22Rv1 (cell line): ENCODE measurements at regions not wholly inside any gene's neighbourhood (a gene's known extent, or its start where the extent isn't known, plus 50 kb on each side); places are given as distances from the start of the nearest gene placed in this dataset.

Experiments used
- CTCF ChIP-seq: fragments of 450-650 bp; IDR thresholded peaks from 2 replicates; pipeline ENCODE4 v1.5.1; 2017; ENCODE audit warnings: mild to moderate bottlenecking
- ZFX ChIP-seq: fragments of 450-650 bp; IDR thresholded peaks from 2 replicates; pipeline ENCODE4 v1.6.1; 2017; ENCODE audit warnings: antibody characterized with exemption, borderline replicate concordance

- no peak for TF ChIP-seq CTCF
- TF ChIP-seq ZFX: no peak
Measured at GRCh38 chr22:35483730-35484129, 56.9 kb upstream of the RASD2 start.
